ENCODE measurements at regions not wholly inside any gene's neighbourhood (a gene's known extent, or its start where the extent isn't known, plus 50 kb on each side); places are given as distances from the start of the nearest gene placed in this dataset.

GRCh38 chr18:43797347-43797746 lies 520.1 kb upstream of the SYT4 start:
- ATAC-seq (ENCODE audit: insufficient number of reproducible peaks, low FRiP score, low read depth): no peak
- Histone ChIP-seq H3K4me1 (ENCODE audit: control insufficient read depth in 1 of 2, low read depth in 2 of 2) (no peaks in the 10 kb centered on the region), H3K9me3 (no peaks in the 10 kb centered on the region), H3K27me3 (replicated peaks; ENCODE audit: insufficient read depth) (no peaks in the 10 kb centered on the region), H3K4me3 (no peak overlapping the region), H3K27ac (no peak overlapping the region), H3K36me3 (no peaks in the 10 kb centered on the region)
- no peak for TF ChIP-seq CTCF (IDR thresholded peaks at IDR 0.05)
- no peak for DNase-seq (ENCODE audit: low spot score)

GRCh38 chr18:43800584-43800983 lies 523.3 kb upstream of the SYT4 start:
- Histone ChIP-seq H3K4me3 (no peak overlapping the region), H3K36me3 (no peaks in the 10 kb centered on the region), H3K27me3 (replicated peaks; ENCODE audit: insufficient read depth) (no peaks in the 10 kb centered on the region), H3K27ac (no peak overlapping the region), H3K9me3 (no peaks in the 10 kb centered on the region), H3K4me1 (ENCODE audit: control insufficient read depth in 1 of 2, low read depth in 2 of 2) (no peaks in the 10 kb centered on the region)
- TF ChIP-seq CTCF (IDR thresholded peaks at IDR 0.05): no peak
- DNase-seq (ENCODE audit: low spot score) (no peak), ATAC-seq (ENCODE audit: insufficient number of reproducible peaks, low FRiP score, low read depth) (no peak)

GRCh38 chr18:43805646-43806194 lies 528.4 kb upstream of the SYT4 start:
- no peak for TF ChIP-seq CTCF (IDR thresholded peaks at IDR 0.05)
- Histone ChIP-seq H3K36me3 (no peaks in the 10 kb centered on the region), H3K9me3 (no peaks in the 10 kb centered on the region), H3K27me3 (replicated peaks; ENCODE audit: insufficient read depth) (no peaks in the 10 kb centered on the region), H3K27ac (no peak overlapping the region), H3K4me3 (no peak overlapping the region), H3K4me1 (ENCODE audit: control insufficient read depth in 1 of 2, low read depth in 2 of 2) (no peaks in the 10 kb centered on the region)
- ATAC-seq (ENCODE audit: insufficient number of reproducible peaks, low FRiP score, low read depth) (no peak), DNase-seq (ENCODE audit: low spot score) (no peak)

- no peaks in the 10 kb centered on the region for H3K4me1 ChIP-seq (ENCODE audit: control insufficient read depth in 1 of 2, low read depth in 2 of 2)
- H3K27me3 ChIP-seq (replicated peaks; ENCODE audit: insufficient read depth): no peaks in the 10 kb centered on the region
- H3K36me3 ChIP-seq: no peaks in the 10 kb centered on the region
- H3K4me3 ChIP-seq: no peak overlapping the region
- peaks cover 6% of the 10 kb centered on the region for H3K9me3 ChIP-seq
- no peak for TF ChIP-seq CTCF (IDR thresholded peaks at IDR 0.05)
- H3K27ac ChIP-seq: no peak overlapping the region
- ATAC-seq (ENCODE audit: insufficient number of reproducible peaks, low FRiP score, low read depth): no peak
- no peak for DNase-seq (ENCODE audit: low spot score)
These were observed 535.3 kb upstream of the SYT4 start for GRCh38 chr18:43812627-43813026.

- no peak for DNase-seq (ENCODE audit: low spot score)
- no peak for ATAC-seq (ENCODE audit: insufficient number of reproducible peaks, low FRiP score, low read depth)
- H3K4me3 ChIP-seq: no peak overlapping the region
- no peak for TF ChIP-seq CTCF (IDR thresholded peaks at IDR 0.05)
- no peaks in the 10 kb centered on the region for H3K36me3 ChIP-seq
- no peaks in the 10 kb centered on the region for H3K4me1 ChIP-seq (ENCODE audit: control insufficient read depth in 1 of 2, low read depth in 2 of 2)
- peaks cover 6% of the 10 kb centered on the region for H3K9me3 ChIP-seq
- H3K27ac ChIP-seq: no peak overlapping the region
- no peaks in the 10 kb centered on the region for H3K27me3 ChIP-seq (replicated peaks; ENCODE audit: insufficient read depth)
These were observed 542.1 kb upstream of the SYT4 start for GRCh38 chr18:43819397-43819796.

Data from thoracic aorta (tissue), 2 donors.